HepG2 (cell line): ENCODE measurements at regions not wholly inside any gene's neighbourhood (a gene's known extent, or its start where the extent isn't known, plus 50 kb on each side); places are given as distances from the start of the nearest gene placed in this dataset.

Experiments
- GATAD2A ChIP-seq: IDR thresholded peaks from 2 replicates; pipeline ENCODE4 v1.6.1; 2016
- MED1 ChIP-seq: sonication (generic); formaldehyde crosslinking; IDR thresholded peaks from 2 replicates; pipeline ENCODE4 v1.4.0; 2020; ENCODE audit warnings: missing genetic modification reagents
- NFKBIZ ChIP-seq: IDR thresholded peaks from 2 replicates; pipeline ENCODE4 v1.6.1; 2018; ENCODE audit warnings: missing genetic modification reagents, missing compliant biosample characterization
- ZNF558 ChIP-seq: sonication (generic); formaldehyde crosslinking; IDR thresholded peaks from 2 replicates; pipeline ENCODE4 v1.9.0; 2022; ENCODE audit warnings: mild to moderate bottlenecking, missing genetic modification reagents, borderline replicate concordance
- TF ChIP-seq, protein P1 (sequence below): sonication (generic); formaldehyde crosslinking; IDR thresholded peaks from 2 replicates; pipeline ENCODE4 v1.5.0; 2020; ENCODE audit warnings: mild to moderate bottlenecking, missing genetic modification reagents, borderline replicate concordance
- TF ChIP-seq, protein P2 (sequence below): sonication (generic); formaldehyde crosslinking; IDR thresholded peaks from 2 replicates; pipeline ENCODE4 v1.5.0; 2020; ENCODE audit warnings: mild to moderate bottlenecking, missing genetic modification reagents
- TF ChIP-seq, protein P3 (sequence below): sonication (generic); formaldehyde crosslinking; IDR thresholded peaks from 2 replicates; pipeline ENCODE4 v1.4.0; 2020; ENCODE audit warnings: missing genetic modification reagents, borderline replicate concordance
- TF ChIP-seq, protein P4 (sequence below): sonication (generic); formaldehyde crosslinking; IDR thresholded peaks from 2 replicates; pipeline ENCODE4 v1.4.0; 2020; ENCODE audit warnings: missing genetic modification reagents; ENCODE audit errors: not compliant biosample characterization
- TF ChIP-seq, protein P5 (sequence below): sonication (generic); formaldehyde crosslinking; IDR thresholded peaks from 2 replicates; pipeline ENCODE4 v1.5.1; 2020; ENCODE audit warnings: mild to moderate bottlenecking, missing genetic modification reagents, borderline replicate concordance
- TF ChIP-seq, protein P6 (sequence below): sonication (generic); formaldehyde crosslinking; IDR thresholded peaks from 2 replicates; pipeline ENCODE4 v1.4.0; 2020; ENCODE audit warnings: mild to moderate bottlenecking, missing genetic modification reagents

DNA sequence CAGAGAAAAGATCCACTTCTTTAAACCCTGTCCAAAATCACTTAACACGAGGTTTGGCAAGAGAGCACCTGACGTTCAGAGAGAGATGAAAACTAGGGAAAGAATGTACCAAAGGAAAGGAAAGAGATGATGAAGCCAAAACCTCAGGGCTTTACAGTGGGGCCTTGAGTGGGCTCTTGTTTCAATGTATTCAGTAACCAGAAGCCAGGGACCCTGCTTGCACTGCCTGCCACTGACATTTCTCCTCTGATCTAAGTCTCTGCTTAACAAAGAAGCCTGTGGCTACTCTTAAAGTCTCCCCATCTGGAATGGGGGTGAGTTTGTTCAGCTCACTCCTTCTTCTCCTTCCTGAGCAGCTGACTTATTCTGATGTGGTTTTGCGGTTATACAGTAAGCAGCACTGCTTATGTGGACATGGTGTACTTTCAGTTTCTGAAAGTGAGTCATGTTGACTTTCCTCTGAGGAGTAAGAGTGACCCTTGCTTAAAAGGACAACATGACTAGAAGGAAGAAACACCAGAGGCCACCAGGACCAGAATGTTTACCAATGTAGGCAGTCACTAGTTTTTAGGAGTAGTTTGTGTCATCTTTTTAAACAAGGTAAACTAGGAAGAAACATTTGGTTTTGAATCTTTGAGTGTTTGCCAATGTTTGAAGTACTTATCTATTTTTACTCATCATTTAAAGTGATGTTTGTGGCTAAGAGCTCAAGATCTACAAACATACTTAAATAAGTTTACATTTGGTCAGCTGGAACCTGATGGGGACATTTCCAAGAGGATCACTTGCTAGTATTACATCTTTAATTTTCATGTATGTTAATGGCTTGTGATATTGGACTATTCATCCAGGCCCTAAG, 87.4 kb downstream of the FASLG start (continued):
- TF ChIP-seq, protein P1, sequence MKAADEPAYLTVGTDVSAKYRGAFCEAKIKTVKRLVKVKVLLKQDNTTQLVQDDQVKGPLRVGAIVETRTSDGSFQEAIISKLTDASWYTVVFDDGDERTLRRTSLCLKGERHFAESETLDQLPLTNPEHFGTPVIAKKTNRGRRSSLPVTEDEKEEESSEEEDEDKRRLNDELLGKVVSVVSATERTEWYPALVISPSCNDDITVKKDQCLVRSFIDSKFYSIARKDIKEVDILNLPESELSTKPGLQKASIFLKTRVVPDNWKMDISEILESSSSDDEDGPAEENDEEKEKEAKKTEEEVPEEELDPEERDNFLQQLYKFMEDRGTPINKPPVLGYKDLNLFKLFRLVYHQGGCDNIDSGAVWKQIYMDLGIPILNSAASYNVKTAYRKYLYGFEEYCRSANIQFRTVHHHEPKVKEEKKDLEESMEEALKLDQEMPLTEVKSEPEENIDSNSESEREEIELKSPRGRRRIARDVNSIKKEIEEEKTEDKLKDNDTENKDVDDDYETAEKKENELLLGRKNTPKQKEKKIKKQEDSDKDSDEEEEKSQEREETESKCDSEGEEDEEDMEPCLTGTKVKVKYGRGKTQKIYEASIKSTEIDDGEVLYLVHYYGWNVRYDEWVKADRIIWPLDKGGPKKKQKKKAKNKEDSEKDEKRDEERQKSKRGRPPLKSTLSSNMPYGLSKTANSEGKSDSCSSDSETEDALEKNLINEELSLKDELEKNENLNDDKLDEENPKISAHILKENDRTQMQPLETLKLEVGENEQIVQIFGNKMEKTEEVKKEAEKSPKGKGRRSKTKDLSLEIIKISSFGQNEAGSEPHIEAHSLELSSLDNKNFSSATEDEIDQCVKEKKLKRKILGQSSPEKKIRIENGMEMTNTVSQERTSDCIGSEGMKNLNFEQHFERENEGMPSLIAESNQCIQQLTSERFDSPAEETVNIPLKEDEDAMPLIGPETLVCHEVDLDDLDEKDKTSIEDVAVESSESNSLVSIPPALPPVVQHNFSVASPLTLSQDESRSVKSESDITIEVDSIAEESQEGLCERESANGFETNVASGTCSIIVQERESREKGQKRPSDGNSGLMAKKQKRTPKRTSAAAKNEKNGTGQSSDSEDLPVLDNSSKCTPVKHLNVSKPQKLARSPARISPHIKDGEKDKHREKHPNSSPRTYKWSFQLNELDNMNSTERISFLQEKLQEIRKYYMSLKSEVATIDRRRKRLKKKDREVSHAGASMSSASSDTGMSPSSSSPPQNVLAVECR (CRISPR knock-in tag) = no peak
- TF ChIP-seq, protein P2, sequence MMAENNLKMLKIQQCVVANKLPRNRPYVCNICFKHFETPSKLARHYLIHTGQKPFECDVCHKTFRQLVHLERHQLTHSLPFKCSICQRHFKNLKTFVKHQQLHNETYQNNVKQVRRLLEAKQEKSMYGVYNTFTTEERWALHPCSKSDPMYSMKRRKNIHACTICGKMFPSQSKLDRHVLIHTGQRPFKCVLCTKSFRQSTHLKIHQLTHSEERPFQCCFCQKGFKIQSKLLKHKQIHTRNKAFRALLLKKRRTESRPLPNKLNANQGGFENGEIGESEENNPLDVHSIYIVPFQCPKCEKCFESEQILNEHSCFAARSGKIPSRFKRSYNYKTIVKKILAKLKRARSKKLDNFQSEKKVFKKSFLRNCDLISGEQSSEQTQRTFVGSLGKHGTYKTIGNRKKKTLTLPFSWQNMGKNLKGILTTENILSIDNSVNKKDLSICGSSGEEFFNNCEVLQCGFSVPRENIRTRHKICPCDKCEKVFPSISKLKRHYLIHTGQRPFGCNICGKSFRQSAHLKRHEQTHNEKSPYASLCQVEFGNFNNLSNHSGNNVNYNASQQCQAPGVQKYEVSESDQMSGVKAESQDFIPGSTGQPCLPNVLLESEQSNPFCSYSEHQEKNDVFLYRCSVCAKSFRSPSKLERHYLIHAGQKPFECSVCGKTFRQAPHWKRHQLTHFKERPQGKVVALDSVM (CRISPR knock-in tag) = no peak
- TF ChIP-seq, protein P3, sequence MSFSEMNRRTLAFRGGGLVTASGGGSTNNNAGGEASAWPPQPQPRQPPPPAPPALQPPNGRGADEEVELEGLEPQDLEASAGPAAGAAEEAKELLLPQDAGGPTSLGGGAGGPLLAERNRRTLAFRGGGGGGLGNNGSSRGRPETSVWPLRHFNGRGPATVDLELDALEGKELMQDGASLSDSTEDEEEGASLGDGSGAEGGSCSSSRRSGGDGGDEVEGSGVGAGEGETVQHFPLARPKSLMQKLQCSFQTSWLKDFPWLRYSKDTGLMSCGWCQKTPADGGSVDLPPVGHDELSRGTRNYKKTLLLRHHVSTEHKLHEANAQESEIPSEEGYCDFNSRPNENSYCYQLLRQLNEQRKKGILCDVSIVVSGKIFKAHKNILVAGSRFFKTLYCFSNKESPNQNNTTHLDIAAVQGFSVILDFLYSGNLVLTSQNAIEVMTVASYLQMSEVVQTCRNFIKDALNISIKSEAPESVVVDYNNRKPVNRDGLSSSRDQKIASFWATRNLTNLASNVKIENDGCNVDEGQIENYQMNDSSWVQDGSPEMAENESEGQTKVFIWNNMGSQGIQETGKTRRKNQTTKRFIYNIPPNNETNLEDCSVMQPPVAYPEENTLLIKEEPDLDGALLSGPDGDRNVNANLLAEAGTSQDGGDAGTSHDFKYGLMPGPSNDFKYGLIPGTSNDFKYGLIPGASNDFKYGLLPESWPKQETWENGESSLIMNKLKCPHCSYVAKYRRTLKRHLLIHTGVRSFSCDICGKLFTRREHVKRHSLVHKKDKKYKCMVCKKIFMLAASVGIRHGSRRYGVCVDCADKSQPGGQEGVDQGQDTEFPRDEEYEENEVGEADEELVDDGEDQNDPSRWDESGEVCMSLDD (CRISPR knock-in tag) = no peak
- TF ChIP-seq, protein P4, sequence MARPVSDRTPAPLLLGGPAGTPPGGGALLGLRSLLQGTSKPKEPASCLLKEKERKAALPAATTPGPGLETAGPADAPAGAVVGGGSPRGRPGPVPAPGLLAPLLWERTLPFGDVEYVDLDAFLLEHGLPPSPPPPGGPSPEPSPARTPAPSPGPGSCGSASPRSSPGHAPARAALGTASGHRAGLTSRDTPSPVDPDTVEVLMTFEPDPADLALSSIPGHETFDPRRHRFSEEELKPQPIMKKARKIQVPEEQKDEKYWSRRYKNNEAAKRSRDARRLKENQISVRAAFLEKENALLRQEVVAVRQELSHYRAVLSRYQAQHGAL (CRISPR knock-in tag) = no peak
- TF ChIP-seq ZNF558 (CRISPR knock-in tag) = no peak
- TF ChIP-seq NFKBIZ (CRISPR knock-in tag) = no peak
- TF ChIP-seq, protein P5, sequence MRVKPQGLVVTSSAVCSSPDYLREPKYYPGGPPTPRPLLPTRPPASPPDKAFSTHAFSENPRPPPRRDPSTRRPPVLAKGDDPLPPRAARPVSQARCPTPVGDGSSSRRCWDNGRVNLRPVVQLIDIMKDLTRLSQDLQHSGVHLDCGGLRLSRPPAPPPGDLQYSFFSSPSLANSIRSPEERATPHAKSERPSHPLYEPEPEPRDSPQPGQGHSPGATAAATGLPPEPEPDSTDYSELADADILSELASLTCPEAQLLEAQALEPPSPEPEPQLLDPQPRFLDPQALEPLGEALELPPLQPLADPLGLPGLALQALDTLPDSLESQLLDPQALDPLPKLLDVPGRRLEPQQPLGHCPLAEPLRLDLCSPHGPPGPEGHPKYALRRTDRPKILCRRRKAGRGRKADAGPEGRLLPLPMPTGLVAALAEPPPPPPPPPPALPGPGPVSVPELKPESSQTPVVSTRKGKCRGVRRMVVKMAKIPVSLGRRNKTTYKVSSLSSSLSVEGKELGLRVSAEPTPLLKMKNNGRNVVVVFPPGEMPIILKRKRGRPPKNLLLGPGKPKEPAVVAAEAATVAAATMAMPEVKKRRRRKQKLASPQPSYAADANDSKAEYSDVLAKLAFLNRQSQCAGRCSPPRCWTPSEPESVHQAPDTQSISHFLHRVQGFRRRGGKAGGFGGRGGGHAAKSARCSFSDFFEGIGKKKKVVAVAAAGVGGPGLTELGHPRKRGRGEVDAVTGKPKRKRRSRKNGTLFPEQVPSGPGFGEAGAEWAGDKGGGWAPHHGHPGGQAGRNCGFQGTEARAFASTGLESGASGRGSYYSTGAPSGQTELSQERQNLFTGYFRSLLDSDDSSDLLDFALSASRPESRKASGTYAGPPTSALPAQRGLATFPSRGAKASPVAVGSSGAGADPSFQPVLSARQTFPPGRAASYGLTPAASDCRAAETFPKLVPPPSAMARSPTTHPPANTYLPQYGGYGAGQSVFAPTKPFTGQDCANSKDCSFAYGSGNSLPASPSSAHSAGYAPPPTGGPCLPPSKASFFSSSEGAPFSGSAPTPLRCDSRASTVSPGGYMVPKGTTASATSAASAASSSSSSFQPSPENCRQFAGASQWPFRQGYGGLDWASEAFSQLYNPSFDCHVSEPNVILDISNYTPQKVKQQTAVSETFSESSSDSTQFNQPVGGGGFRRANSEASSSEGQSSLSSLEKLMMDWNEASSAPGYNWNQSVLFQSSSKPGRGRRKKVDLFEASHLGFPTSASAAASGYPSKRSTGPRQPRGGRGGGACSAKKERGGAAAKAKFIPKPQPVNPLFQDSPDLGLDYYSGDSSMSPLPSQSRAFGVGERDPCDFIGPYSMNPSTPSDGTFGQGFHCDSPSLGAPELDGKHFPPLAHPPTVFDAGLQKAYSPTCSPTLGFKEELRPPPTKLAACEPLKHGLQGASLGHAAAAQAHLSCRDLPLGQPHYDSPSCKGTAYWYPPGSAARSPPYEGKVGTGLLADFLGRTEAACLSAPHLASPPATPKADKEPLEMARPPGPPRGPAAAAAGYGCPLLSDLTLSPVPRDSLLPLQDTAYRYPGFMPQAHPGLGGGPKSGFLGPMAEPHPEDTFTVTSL = 0 out of 2 replicates have a peak, but pooled peaks have one; percentile 21
- 0 out of 2 replicates have a peak, but pooled peaks have one; percentile 26 for TF ChIP-seq MED1 (CRISPR knock-in tag)
- 0 out of 2 replicates have a peak, but pooled peaks have one; percentile 26 for TF ChIP-seq GATAD2A (CRISPR knock-in tag)
- TF ChIP-seq, protein P6, sequence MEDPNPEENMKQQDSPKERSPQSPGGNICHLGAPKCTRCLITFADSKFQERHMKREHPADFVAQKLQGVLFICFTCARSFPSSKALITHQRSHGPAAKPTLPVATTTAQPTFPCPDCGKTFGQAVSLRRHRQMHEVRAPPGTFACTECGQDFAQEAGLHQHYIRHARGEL = no peak
